ENCODE measurements at regions not wholly inside any gene's neighbourhood (a gene's known extent, or its start where the extent isn't known, plus 50 kb on each side); places are given as distances from the start of the nearest gene placed in this dataset.

DNA sequence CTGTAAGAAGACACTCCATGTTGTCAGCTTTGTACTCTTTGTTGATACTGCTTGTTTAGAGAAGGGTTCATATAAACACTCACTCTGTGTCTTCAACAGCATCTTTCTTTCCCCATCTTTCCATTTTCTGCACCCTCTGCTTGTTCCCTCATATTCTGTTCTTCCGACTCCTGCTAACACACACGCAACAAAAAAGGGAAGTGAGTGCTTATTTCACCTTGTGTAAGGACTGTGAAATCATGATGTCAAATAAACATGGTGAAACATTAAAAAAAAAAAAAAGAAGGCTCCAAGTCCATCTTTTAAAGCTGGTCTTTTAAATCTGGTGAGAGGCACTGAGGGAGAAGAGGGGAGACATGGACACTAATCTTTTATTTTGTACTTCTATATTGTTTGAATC lies 145.4 kb downstream of the RPAP3 start:
- Histone ChIP-seq H3K4me3 (replicated peaks in 1 of 3) (no peak overlapping the region), H3K27me3 (no peaks in the 10 kb centered on the region), H3K36me3 (no peaks in the 10 kb centered on the region), H3K9me3 (no peaks in the 10 kb centered on the region), H3K27ac (no peak overlapping the region), H3K4me1 (no peaks in the 10 kb centered on the region)
- TF ChIP-seq, protein P1, sequence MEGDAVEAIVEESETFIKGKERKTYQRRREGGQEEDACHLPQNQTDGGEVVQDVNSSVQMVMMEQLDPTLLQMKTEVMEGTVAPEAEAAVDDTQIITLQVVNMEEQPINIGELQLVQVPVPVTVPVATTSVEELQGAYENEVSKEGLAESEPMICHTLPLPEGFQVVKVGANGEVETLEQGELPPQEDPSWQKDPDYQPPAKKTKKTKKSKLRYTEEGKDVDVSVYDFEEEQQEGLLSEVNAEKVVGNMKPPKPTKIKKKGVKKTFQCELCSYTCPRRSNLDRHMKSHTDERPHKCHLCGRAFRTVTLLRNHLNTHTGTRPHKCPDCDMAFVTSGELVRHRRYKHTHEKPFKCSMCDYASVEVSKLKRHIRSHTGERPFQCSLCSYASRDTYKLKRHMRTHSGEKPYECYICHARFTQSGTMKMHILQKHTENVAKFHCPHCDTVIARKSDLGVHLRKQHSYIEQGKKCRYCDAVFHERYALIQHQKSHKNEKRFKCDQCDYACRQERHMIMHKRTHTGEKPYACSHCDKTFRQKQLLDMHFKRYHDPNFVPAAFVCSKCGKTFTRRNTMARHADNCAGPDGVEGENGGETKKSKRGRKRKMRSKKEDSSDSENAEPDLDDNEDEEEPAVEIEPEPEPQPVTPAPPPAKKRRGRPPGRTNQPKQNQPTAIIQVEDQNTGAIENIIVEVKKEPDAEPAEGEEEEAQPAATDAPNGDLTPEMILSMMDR (IDR thresholded peaks at IDR 0.05): no peak
- no peak for TF ChIP-seq POLR2A (IDR thresholded peaks at IDR 0.05)
- WGBS, 2 donors: 72 to 84% methylated on average over 2 of the region's 2 CpGs
- no peak for DNase-seq
- intact Hi-C loops (cut with DNase I): no loop called here

DNA sequence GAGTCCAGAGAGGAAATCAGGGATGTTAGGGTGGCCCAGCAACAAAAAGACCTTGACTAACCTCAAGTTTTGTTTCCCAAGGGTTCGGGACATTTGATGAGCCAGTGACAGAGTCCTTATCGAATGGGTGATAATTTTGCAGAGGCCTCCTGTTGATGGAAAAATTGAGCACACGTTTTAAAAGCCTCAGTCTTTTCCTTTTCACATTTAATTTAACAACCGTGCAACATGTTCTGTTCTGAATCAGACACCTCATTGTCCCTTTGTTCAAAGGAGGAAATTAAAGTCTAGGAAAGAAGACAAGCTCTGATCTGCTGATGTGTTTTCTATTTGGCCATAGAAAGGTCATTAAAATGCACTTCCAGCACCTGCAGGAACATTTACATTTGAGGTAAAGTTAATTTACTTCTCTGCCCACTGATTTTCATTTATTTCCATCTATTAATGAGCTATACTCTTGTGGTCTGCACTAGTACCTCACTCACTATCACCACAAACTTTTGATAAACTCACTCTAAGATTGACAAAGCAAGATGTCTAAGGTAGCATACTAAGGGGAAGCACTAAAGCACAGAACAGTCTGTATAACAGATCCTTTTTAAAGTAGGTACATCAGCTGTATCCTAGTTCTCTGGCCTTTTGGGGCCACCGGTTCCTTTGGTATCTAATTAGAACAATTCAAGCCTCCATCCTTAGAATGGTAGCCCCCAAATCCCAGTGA lies 147.0 kb downstream of the RPAP3 start:
- 78 to 81% methylated on average over 5 of the region's 5 CpGs for WGBS, 2 donors
- Histone ChIP-seq H3K27me3 (no peaks in the 10 kb centered on the region), H3K4me3 (replicated peaks in 1 of 3) (no peak overlapping the region), H3K9me3 (no peaks in the 10 kb centered on the region), H3K27ac (no peak overlapping the region), H3K36me3 (no peaks in the 10 kb centered on the region), H3K4me1 (no peaks in the 10 kb centered on the region)
- no peak for DNase-seq
- intact Hi-C loops (cut with DNase I): no loop called here
- TF ChIP-seq POLR2A (IDR thresholded peaks at IDR 0.05): no peak
- TF ChIP-seq, protein P1 (IDR thresholded peaks at IDR 0.05): no peak

DNA sequence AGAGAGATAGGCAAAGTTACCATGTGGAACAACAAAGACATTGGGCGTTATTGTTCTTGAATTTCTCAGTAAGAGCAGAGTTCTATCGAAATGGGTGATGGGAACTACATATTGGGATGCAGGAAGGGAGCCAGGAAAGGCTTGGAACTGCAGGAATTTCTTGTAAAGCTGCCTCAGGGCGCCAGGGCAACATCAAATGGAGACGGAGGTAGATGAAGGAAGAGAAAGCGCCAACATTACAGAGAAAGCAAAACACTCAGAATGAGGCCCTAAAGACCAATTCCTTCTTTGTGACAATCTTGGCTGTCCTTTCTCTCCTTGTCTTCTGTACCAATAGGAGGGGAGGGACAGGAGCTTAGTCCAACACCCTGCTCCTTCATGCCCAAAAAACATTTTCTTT lies 148.4 kb downstream of the RPAP3 start:
- Histone ChIP-seq H3K9me3 (no peaks in the 10 kb centered on the region), H3K36me3 (no peaks in the 10 kb centered on the region), H3K27me3 (no peaks in the 10 kb centered on the region), H3K4me3 (replicated peaks in 1 of 3) (no peak overlapping the region), H3K4me1 (no peaks in the 10 kb centered on the region), H3K27ac (no peak overlapping the region)
- intact Hi-C loops (cut with DNase I): no loop called here
- DNase-seq: no peak
- TF ChIP-seq, protein P1 (IDR thresholded peaks at IDR 0.05): no peak
- TF ChIP-seq POLR2A (IDR thresholded peaks at IDR 0.05): no peak
- WGBS, 2 donors: 78 to 79% methylated on average over 5 of the region's 5 CpGs

DNA sequence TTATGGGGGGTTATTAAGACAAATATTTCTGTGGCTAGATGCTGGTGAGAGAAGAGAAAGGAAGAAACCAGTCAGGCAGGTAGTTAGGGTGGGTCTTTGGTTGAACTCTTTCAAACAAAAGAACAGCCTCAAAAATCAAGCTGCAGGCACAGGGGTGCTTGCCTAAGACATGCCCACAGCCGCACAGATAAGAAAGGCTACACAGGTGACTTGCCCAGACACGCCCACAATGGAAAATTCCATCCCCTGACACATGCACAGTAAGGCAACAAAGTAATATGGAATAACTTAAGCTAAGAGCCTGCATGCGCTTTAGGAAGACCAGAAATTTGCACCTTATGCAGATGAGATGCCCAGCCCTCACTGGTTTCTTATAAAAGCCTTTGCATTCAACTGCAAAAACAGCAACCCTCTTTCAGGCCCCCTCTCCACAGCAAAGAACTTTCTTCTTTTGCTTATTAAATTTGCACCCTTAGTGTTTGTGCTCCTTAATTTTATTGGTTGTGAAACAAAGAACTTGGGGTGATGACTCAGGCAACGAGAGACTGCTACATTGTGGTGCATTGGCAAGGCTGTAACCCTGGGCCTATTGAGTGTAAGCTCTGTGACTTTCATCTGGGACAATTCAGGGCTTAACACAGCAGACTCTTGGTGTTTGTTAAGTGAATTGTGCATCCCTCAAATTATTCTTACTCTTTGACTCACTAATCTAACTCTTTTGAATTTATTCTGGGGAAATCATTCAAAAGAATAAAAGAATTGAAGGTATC lies 149.4 kb downstream of the RPAP3 start:
- intact Hi-C loops (cut with DNase I): no loop called here
- no peak overlapping the region for H3K4me3 ChIP-seq (replicated peaks in 1 of 3)
- no peaks in the 10 kb centered on the region for H3K4me1 ChIP-seq
- no peaks in the 10 kb centered on the region for H3K36me3 ChIP-seq
- 77 to 86% methylated on average over 4 of the region's 4 CpGs for WGBS, 2 donors
- no peaks in the 10 kb centered on the region for H3K27me3 ChIP-seq
- H3K9me3 ChIP-seq: no peaks in the 10 kb centered on the region
- no peak for DNase-seq
- H3K27ac ChIP-seq: no peak overlapping the region
- TF ChIP-seq, protein P1 (IDR thresholded peaks at IDR 0.05): no peak

DNA sequence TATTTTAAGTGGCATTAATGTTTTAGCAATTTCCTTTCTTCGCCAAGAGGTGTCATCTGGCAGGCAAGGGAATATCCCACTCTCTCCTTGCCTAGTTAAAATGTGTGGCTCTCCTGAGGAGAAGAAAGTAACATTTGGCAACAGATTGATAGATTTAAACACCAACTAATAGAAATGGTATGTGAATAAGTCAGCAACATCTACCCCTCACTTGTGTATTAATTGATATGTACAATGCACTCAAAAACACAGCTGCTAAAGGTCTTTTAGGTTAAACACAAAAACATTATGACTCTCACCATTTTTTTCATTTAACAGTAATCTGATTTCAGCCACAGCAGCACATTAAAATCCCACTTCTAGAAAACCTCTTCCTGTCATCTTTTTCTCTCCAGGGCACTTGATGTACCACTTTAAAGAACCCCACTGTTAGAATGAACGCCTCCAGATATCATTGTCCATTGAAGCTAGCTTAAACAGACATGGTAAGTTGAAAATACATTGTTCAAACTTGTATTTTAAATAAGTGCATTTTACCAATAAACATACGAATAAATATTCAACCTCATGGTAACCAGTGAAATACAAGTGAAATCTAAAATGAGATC lies 151.7 kb downstream of the RPAP3 start:
- intact Hi-C loops (cut with DNase I): no loop called here
- Histone ChIP-seq H3K36me3 (no peaks in the 10 kb centered on the region), H3K4me3 (replicated peaks in 1 of 3) (no peak overlapping the region), H3K27ac (no peak overlapping the region), H3K9me3 (no peaks in the 10 kb centered on the region), H3K27me3 (no peaks in the 10 kb centered on the region), H3K4me1 (no peaks in the 10 kb centered on the region)
- DNase-seq: no peak
- 86 to 91% methylated on average over 3 of the region's 3 CpGs for WGBS, 2 donors
- TF ChIP-seq, protein P1 (IDR thresholded peaks at IDR 0.05): no peak
- TF ChIP-seq POLR2A (IDR thresholded peaks at IDR 0.05): no peak
